Right ventricle myocardium inferior (tissue), 1 donor: ENCODE measurements at regions not wholly inside any gene's neighbourhood (a gene's known extent, or its start where the extent isn't known, plus 50 kb on each side); places are given as distances from the start of the nearest gene placed in this dataset.

ENCODE experiments used
- ATAC-seq: fragments of 200-7000 bp; cut with Tn5 transposase; one replicate; pipeline ENCODE4 v1.9.1; 2020; ENCODE audit warnings: mild to moderate bottlenecking, moderate library complexity
- DNase-seq: peaks from one replicate; pipeline ENCODE4 v3.0.0; 2021; ENCODE audit errors: missing footprints
- intact Hi-C: fragments of 100-400 bp; cut with DNase I; formaldehyde crosslinking; loops from one replicate; pipeline ENCODE4 v1.11.0; 2022
- donor health status: DM: no; HTN: yes; CAD: no; lungs with severe emphysema.

GRCh38 chr18:78625847-78626246, 353.8 kb upstream of the SALL3 start:
- intact Hi-C loops = no loop called here
- ATAC-seq (no peak), DNase-seq (no peak)

DNA sequence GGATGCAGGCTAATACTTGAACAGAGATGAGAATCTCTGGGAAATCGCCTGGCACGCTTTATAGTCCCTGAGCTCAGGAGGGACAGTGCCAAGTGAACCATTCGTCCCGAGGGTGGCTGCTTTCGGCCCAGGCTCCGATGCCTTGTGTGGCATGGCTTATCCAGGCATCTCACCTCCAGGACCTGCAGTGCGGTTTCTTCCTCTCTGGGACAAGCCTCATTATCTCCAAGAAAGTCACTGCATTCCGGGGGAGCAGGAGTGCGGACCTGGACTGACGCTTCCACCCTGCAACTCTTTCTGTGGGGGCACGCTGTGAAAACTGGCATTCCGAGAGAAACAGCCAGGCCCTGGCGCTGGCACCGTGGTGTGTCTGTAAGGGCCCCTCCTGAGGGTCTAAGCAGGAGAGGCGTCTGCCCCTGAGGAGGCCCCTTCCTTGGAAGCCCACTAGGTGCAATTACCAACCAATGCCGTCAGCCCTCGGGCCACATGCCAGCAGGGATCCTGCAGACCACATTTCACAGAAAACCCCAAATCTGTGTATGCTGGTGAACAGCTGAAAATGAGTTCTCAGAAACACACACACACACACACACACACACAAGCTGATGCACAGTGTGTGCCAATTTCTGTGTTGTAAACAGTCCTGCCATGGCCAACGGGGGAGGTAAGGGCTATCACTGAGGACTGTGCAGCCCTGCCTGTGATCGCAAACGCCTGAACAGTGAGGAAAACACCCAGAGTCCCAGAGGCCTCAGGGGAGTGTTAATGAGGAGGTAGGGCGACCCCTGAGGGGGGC, 351.9 kb upstream of the SALL3 start:
- intact Hi-C loops = no loop called here
- no peak for ATAC-seq
- no peak for DNase-seq

GRCh38 chr18:78629426-78629825, 350.2 kb upstream of the SALL3 start:
- DNase-seq (no peak), ATAC-seq (no peak)
- intact Hi-C loops = no loop called here

DNA sequence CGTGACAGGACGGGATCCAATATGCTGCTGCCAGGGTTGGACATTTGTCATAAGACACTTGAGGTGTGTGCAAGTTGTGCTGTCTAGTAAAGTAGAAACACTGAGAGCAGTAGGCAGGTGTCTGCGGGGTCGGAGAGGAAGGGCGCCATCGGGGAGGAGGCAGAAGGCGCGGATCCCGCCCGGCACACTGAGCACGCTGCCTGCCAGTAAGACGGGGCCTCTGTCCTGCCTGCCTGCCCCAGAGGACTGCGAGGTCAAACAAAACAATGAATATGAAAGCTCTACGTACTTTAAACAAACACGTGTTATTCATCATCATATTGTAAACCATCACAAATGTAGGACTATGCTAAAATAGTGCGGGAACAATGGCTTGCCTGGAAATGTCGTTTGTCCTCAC, 349.3 kb upstream of the SALL3 start:
- intact Hi-C loops = no loop called here
- DNase-seq (no peak), ATAC-seq (no peak)

- ATAC-seq (no peak), DNase-seq (no peak)
- intact Hi-C loops = no loop called here
These were observed 348.6 kb upstream of the SALL3 start for GRCh38 chr18:78630981-78631510.

- no peak for ATAC-seq
- DNase-seq = no peak
- intact Hi-C loops = no loop called here
These were observed 347.5 kb upstream of the SALL3 start for GRCh38 chr18:78632111-78632541.

GRCh38 chr18:78634061-78634696, 345.4 kb upstream of the SALL3 start:
- DNase-seq (no peak), ATAC-seq (no peak)
- intact Hi-C loops = no loop called here

- intact Hi-C loops = no loop called here
- no peak for ATAC-seq
- DNase-seq = no peak
These were observed 344.4 kb upstream of the SALL3 start for GRCh38 chr18:78635093-78635800.

- DNase-seq = no peak
- intact Hi-C loops = no loop called here
- no peak for ATAC-seq
These were observed 343.4 kb upstream of the SALL3 start for GRCh38 chr18:78636260-78636659.

- intact Hi-C loops = no loop called here
- ATAC-seq (no peak), DNase-seq (no peak)
These were observed 341.9 kb upstream of the SALL3 start for GRCh38 chr18:78637442-78638402.

DNA sequence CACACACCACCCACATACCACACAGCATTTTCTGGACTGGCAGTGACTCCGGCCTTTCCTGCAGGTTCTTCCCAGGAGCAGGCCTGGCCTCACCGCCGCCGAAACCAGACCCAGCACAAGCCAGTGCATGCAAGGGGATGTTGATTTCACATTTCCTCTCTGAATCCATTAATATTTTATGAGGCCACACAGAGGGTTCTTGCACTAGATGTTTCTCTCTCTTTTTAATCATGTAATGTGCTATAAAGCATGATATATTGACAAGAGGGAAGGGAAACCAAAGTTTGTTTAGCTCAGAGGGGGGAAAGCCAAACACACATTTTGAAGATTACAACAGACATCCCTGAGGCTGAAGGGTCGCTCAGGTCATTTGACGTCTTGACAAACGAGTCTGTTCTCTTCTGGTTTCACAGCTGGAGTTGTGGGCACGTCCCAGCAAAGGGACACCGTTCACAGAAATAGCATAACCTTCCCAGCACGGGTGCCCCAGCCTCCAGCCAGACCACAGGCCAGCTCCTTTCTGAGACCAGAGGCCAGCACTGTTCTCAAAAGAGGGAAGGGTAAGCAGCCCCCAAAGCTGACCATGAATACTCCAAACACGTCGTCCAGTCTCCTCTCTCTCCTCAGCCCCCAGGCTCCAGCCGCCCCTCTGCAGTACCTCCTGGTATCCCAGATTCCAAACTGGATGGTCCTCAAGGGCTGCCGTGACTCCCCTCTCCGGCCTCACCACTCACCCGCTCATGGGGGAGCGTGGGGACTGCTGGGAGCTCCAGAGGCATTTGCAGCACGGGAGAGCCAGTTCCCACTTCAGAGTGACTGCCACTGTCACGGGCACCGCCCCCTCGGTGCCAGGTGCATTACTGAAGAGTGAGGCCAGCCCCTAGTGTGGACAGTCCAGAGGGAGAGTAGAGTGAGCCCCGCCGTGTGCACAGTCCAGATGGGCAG, 340.3 kb upstream of the SALL3 start:
- DNase-seq (no peak), ATAC-seq (no peak)
- intact Hi-C loops = no loop called here

DNA sequence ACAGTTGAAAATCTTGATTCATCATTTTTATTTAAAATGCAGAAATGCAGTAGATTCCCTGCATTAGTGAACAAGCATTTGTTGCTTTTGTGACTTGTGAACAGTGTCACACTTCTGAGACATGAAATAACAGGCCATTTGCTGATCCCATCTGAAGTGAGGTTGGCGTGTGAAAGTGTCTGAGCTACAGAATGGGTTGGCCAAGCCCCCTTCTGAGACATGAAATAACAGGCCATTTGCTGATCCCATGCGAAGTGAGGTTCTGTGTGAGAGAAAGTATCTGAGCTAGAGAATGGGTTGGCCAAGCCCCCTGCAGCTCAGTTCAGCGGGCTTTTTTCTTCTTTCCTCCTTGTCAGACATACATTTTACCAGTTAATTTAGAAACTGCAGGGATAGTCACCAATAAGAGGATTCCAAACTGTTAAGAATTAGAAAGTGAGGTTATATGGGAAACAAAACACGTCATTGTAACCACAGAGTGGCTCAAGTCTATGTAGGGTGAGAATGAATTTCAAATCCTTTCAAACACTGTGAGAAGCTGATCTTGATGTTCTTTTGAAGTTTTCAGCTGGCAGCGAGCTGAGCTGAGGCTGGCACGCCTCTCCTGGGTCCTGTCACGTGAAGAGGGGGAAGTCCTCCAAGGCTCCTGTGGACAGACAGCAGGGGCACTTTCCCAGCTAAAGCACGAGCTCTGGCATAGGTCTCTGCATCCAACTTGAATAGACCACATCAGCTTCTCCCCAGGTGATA, 339.2 kb upstream of the SALL3 start:
- intact Hi-C loops = no loop called here
- DNase-seq (no peak), ATAC-seq (no peak)

- intact Hi-C loops = no loop called here
- ATAC-seq = no peak
- no peak for DNase-seq
These were observed 337.9 kb upstream of the SALL3 start for GRCh38 chr18:78641689-78642231.

- ATAC-seq (no peak), DNase-seq (no peak)
- intact Hi-C loops = no loop called here
These were observed 337.2 kb upstream of the SALL3 start for GRCh38 chr18:78642296-78642951.

GRCh38 chr18:78643004-78643403, 336.6 kb upstream of the SALL3 start:
- DNase-seq (no peak), ATAC-seq (no peak)
- intact Hi-C loops = no loop called here

DNA sequence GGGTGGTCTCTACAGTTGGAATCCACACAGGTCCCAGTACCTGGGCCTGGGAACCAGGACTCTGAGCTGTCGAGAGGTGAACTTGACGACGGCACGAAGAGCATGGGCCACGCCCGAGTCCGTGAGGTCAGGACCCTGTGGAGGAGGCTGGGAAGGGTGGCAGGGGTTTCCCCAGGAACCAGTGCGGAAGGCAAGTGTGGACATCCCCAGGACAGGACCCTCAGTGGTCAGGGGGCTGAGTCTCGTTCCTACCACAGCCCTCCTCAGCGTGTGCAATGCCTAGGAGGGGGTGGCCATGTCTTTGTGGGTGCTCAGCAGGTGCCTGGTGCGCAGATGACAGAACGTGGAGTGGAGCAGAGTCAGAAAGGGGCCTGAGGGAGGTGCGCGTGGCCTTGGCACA, 335.6 kb upstream of the SALL3 start:
- DNase-seq (no peak), ATAC-seq (no peak)
- intact Hi-C loops = no loop called here
